ENCODE measurements at regions not wholly inside any gene's neighbourhood (a gene's known extent, or its start where the extent isn't known, plus 50 kb on each side); places are given as distances from the start of the nearest gene placed in this dataset.
"Not testable (repeated sequence)": the region's sequence is repeated elsewhere in the genome, so short reads cannot be mapped to it uniquely, and the experiment has no call there.

DNA sequence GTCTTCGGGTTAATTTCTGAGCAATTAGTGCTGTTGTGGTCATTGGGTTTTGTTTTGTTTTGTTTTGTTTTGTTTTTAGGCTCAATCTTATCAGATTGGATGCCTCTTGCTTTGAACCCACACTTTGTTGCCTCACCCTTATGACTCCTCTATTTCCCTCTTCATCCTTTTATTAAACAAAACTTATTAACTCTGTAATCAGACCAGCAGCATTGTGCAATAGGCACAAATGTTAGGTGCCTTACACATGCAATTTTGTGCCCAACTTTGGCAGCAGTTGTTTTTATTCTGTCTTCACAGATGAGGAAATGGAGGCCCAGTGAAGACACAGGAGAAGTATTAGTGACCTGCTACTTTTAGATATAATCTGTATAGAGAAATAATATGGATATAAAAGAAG, 377.7 kb downstream of the KCNRG start:
- ChIA-PET POLR2A (no interaction called here), CTCF (interaction anchor here (0.6 kb wide), 1 partner anchor 364 kb away, joined by 5 read pairs; no protein-coding TSS in a partner anchor)
- Mint-ChIP-seq H3K4me3 (no peak overlapping the region), H3K4me1 (no peaks in the 10 kb centered on the region), H3K27ac (no peak overlapping the region), H3K27me3 (no peaks in the 10 kb centered on the region), H3K9me3 (ENCODE audit: low read depth) (no peaks in the 10 kb centered on the region), H3K36me3 (ENCODE audit: low read depth) (no peaks in the 10 kb centered on the region)
- ATAC-seq = no peak
- no peak for DNase-seq
- intact Hi-C loops (cut with DNase I, micrococcal nuclease) = no loop called here

- ATAC-seq (no peak), DNase-seq (no peak)
- ChIA-PET CTCF (interaction anchor here (0.6 kb wide), 1 partner anchor 365 kb away, joined by 5 read pairs; no protein-coding TSS in a partner anchor), POLR2A (no interaction called here)
- H3K4me1 Mint-ChIP-seq = no peaks in the 10 kb centered on the region
- H3K4me3 Mint-ChIP-seq = no peak overlapping the region
- H3K27ac Mint-ChIP-seq = no peak overlapping the region
- H3K27me3 Mint-ChIP-seq = no peaks in the 10 kb centered on the region
- intact Hi-C loops (cut with DNase I, micrococcal nuclease) = no loop called here
- H3K36me3 Mint-ChIP-seq (ENCODE audit: low read depth) = no peaks in the 10 kb centered on the region
- H3K9me3 Mint-ChIP-seq (ENCODE audit: low read depth) = no peaks in the 10 kb centered on the region
Observed at GRCh38 chr13:50393628-50394027, 378.4 kb downstream of the KCNRG start.

GRCh38 chr13:50396001-50396400, 380.8 kb downstream of the KCNRG start:
- Mint-ChIP-seq H3K27ac (no peak overlapping the region), H3K27me3 (no peaks in the 10 kb centered on the region), H3K4me1 (no peaks in the 10 kb centered on the region), H3K4me3 (no peak overlapping the region), H3K9me3 (ENCODE audit: low read depth) (no peaks in the 10 kb centered on the region), H3K36me3 (ENCODE audit: low read depth) (no peaks in the 10 kb centered on the region)
- POLR2A ChIA-PET = no interaction called here
- no peak for ATAC-seq
- DNase-seq = no peak
- intact Hi-C loops (cut with DNase I, micrococcal nuclease) = no loop called here
- CTCF ChIA-PET = interaction anchor here (0.5 kb wide), 1 partner anchor 391 kb away, joined by 3 read pairs; no protein-coding TSS in a partner anchor

GRCh38 chr13:50396618-50397017, 381.4 kb downstream of the KCNRG start:
- CTCF ChIA-PET; POLR2A ChIA-PET; H3K36me3 Mint-ChIP-seq (ENCODE audit: low read depth); intact Hi-C loops (cut with DNase I, micrococcal nuclease); H3K4me3 Mint-ChIP-seq; H3K27ac Mint-ChIP-seq; H3K27me3 Mint-ChIP-seq; ATAC-seq; H3K9me3 Mint-ChIP-seq (ENCODE audit: low read depth); H3K4me1 Mint-ChIP-seq; DNase-seq: not testable (repeated sequence)

- ChIA-PET CTCF (no interaction called here), POLR2A (no interaction called here)
- no peak overlapping the region for H3K27ac Mint-ChIP-seq
- peaks cover 3% of the 10 kb centered on the region for H3K27me3 Mint-ChIP-seq
- no peaks in the 10 kb centered on the region for H3K36me3 Mint-ChIP-seq (ENCODE audit: low read depth)
- intact Hi-C loops (cut with DNase I, micrococcal nuclease) = no loop called here
- no peak overlapping the region for H3K4me3 Mint-ChIP-seq
- H3K9me3 Mint-ChIP-seq (ENCODE audit: low read depth) = no peaks in the 10 kb centered on the region
- no peaks in the 10 kb centered on the region for H3K4me1 Mint-ChIP-seq
- ATAC-seq = no peak
- DNase-seq = no peak
Observed at GRCh38 chr13:50400035-50400726, 384.9 kb downstream of the KCNRG start.

GRCh38 chr13:50401049-50401505, 385.8 kb downstream of the KCNRG start:
- Mint-ChIP-seq H3K4me3 (no peak overlapping the region), H3K9me3 (ENCODE audit: low read depth) (no peaks in the 10 kb centered on the region), H3K4me1 (no peaks in the 10 kb centered on the region), H3K36me3 (ENCODE audit: low read depth) (no peaks in the 10 kb centered on the region), H3K27ac (no peak overlapping the region), H3K27me3 (peaks cover 3% of the 10 kb centered on the region)
- DNase-seq = no peak
- ATAC-seq = no peak
- ChIA-PET CTCF (no interaction called here), POLR2A (no interaction called here)
- intact Hi-C loops (cut with DNase I, micrococcal nuclease) = no loop called here

- H3K27me3 Mint-ChIP-seq = peaks cover 3% of the 10 kb centered on the region
- ATAC-seq (no peak), DNase-seq (no peak)
- H3K4me1 Mint-ChIP-seq = no peaks in the 10 kb centered on the region
- ChIA-PET CTCF (no interaction called here), POLR2A (no interaction called here)
- no peak overlapping the region for H3K4me3 Mint-ChIP-seq
- no peaks in the 10 kb centered on the region for H3K36me3 Mint-ChIP-seq (ENCODE audit: low read depth)
- no peaks in the 10 kb centered on the region for H3K9me3 Mint-ChIP-seq (ENCODE audit: low read depth)
- no peak overlapping the region for H3K27ac Mint-ChIP-seq
- intact Hi-C loops (cut with DNase I, micrococcal nuclease) = no loop called here
Observed at GRCh38 chr13:50401721-50402465, 386.6 kb downstream of the KCNRG start.

- H3K4me1 Mint-ChIP-seq = no peaks in the 10 kb centered on the region
- peaks cover 3% of the 10 kb centered on the region for H3K27me3 Mint-ChIP-seq
- DNase-seq (no peak), ATAC-seq (no peak)
- no peak overlapping the region for H3K27ac Mint-ChIP-seq
- ChIA-PET POLR2A (no interaction called here), CTCF (no interaction called here)
- H3K9me3 Mint-ChIP-seq (ENCODE audit: low read depth) = no peaks in the 10 kb centered on the region
- intact Hi-C loops (cut with DNase I, micrococcal nuclease) = no loop called here
- no peaks in the 10 kb centered on the region for H3K36me3 Mint-ChIP-seq (ENCODE audit: low read depth)
- H3K4me3 Mint-ChIP-seq = no peak overlapping the region
Observed at GRCh38 chr13:50403311-50403710, 388.1 kb downstream of the KCNRG start.

DNA sequence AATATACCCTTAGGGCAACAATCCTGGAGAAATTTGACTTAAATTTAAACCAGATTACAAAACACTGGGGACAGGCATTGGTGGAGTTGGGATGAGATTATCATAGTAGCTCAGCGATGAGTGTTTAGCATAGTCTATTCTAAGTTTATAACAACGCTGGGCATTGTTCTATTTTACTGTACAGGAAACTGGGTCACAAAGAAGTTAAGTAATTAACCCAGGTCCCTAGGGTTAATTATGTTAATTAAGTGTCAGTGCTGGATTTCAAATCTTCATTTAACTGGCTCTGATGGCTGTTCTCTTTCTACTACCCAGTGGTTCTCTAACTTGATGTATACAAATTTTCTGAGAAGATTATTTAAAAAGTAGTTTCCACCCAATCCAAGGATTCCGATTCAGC, 388.9 kb downstream of the KCNRG start:
- no peak overlapping the region for H3K27ac Mint-ChIP-seq
- no peaks in the 10 kb centered on the region for H3K36me3 Mint-ChIP-seq (ENCODE audit: low read depth)
- ATAC-seq (no peak), DNase-seq (no peak)
- POLR2A ChIA-PET = no interaction called here
- H3K9me3 Mint-ChIP-seq (ENCODE audit: low read depth) = no peaks in the 10 kb centered on the region
- CTCF ChIA-PET = no interaction called here
- H3K27me3 Mint-ChIP-seq = peaks cover 3% of the 10 kb centered on the region
- no peak overlapping the region for H3K4me3 Mint-ChIP-seq
- H3K4me1 Mint-ChIP-seq = peaks cover 1% of the 10 kb centered on the region
- intact Hi-C loops (cut with DNase I, micrococcal nuclease) = no loop called here

DNA sequence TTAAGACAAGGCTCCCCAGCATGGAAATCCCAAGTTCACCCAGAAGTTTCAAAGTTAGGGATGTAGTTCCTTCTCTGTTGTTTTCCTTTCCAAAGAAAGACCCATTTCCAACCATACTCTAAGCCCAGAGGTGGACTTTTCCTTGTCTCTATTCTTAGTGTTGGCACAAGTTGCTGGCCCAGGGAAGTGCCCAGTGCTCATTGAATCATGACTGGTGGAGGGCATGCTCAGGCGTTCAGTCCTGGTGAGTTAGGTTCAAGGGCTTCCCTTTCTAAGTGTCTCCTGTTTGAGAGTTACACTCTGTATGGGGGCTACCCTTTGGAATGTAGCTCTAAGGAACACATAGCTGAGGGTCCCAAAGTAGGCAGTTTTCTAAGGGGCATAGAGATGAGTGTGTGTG, 389.5 kb downstream of the KCNRG start:
- no peaks in the 10 kb centered on the region for H3K9me3 Mint-ChIP-seq (ENCODE audit: low read depth)
- intact Hi-C loops (cut with DNase I, micrococcal nuclease) = no loop called here
- no peaks in the 10 kb centered on the region for H3K36me3 Mint-ChIP-seq (ENCODE audit: low read depth)
- peaks cover 3% of the 10 kb centered on the region for H3K4me1 Mint-ChIP-seq
- ChIA-PET POLR2A (no interaction called here), CTCF (no interaction called here)
- H3K27me3 Mint-ChIP-seq = peaks cover 3% of the 10 kb centered on the region
- no peak overlapping the region for H3K4me3 Mint-ChIP-seq
- no peak for ATAC-seq
- DNase-seq = no peak
- no peak overlapping the region for H3K27ac Mint-ChIP-seq

- no peaks in the 10 kb centered on the region for H3K36me3 Mint-ChIP-seq (ENCODE audit: low read depth)
- ChIA-PET CTCF (no interaction called here), POLR2A (no interaction called here)
- no peak for ATAC-seq
- H3K9me3 Mint-ChIP-seq (ENCODE audit: low read depth) = no peaks in the 10 kb centered on the region
- no peak for DNase-seq
- H3K4me1 Mint-ChIP-seq = peaks cover 11% of the 10 kb centered on the region
- peaks cover 3% of the 10 kb centered on the region for H3K27me3 Mint-ChIP-seq
- H3K4me3 Mint-ChIP-seq = no peak overlapping the region
- H3K27ac Mint-ChIP-seq = no peak overlapping the region
- intact Hi-C loops (cut with DNase I, micrococcal nuclease) = no loop called here
Observed at GRCh38 chr13:50406831-50407230, 391.6 kb downstream of the KCNRG start.

DNA sequence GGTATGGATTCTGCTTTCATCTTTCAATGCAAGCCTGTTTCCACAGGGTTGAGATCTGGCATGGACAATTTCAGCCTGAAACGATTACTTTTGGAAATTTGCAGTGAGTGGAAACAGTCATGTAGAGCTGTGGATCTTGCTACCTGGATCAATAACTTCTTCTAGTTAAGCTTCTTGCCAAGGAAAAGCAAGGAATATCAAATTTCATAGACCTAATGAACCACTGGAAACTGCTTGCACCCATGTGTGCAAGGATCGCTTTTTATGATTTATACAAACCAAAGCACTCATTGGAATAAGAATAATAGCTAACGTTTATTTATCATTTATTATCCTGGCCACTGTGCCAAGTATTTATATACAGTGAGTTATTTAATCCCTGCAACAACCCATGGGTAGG, 392.8 kb downstream of the KCNRG start:
- POLR2A ChIA-PET = no interaction called here
- DNase-seq (no peak), ATAC-seq (no peak)
- Mint-ChIP-seq H3K4me1 (peaks cover 12% of the 10 kb centered on the region), H3K27ac (no peak overlapping the region), H3K27me3 (no peaks in the 10 kb centered on the region), H3K36me3 (ENCODE audit: low read depth) (no peaks in the 10 kb centered on the region), H3K9me3 (ENCODE audit: low read depth) (no peaks in the 10 kb centered on the region), H3K4me3 (no peak overlapping the region)
- intact Hi-C loops (cut with DNase I, micrococcal nuclease) = no loop called here
- CTCF ChIA-PET = interaction anchor here (0.7 to 1.2 kb wide), 3 partner anchors 11 to 504 kb away, joined by 3 to 5 read pairs (median 3); no protein-coding TSS in a partner anchor

All from activated CD4-positive, alpha-beta T cell treated with anti-CD3 and anti-CD28 coated beads for 36 hours (primary cell).